ENCODE measurements at regions not wholly inside any gene's neighbourhood (a gene's known extent, or its start where the extent isn't known, plus 50 kb on each side); places are given as distances from the start of the nearest gene placed in this dataset.
"Not testable (repeated sequence)": the region's sequence is repeated elsewhere in the genome, so short reads cannot be mapped to it uniquely, and the experiment has no call there.

GRCh38 chr16:86219655-86220445 lies 290.5 kb upstream of the FOXF1 start:
- DNase-seq = no peak

- no peak for DNase-seq
Observed at GRCh38 chr16:86220561-86220960, 289.8 kb upstream of the FOXF1 start.

- no peak for DNase-seq
Observed at GRCh38 chr16:86221085-86221484, 289.2 kb upstream of the FOXF1 start.

GRCh38 chr16:86222547-86222946 lies 287.8 kb upstream of the FOXF1 start:
- DNase-seq = no peak

GRCh38 chr16:86222965-86223551 lies 287.3 kb upstream of the FOXF1 start:
- DNase-seq = no peak

GRCh38 chr16:86224126-86224525 lies 286.2 kb upstream of the FOXF1 start:
- DNase-seq = no peak

- no peak for DNase-seq
Observed at GRCh38 chr16:86224629-86225028, 285.7 kb upstream of the FOXF1 start.

GRCh38 chr16:86225905-86226371 lies 284.4 kb upstream of the FOXF1 start:
- DNase-seq = no peak

GRCh38 chr16:86227041-86227440 lies 283.3 kb upstream of the FOXF1 start:
- no peak for DNase-seq

- no peak for DNase-seq
Observed at GRCh38 chr16:86227801-86228200, 282.5 kb upstream of the FOXF1 start.

- DNase-seq = no peak
Observed at GRCh38 chr16:86228713-86229112, 281.6 kb upstream of the FOXF1 start.

GRCh38 chr16:86229283-86229682 lies 281.0 kb upstream of the FOXF1 start:
- no peak for DNase-seq

GRCh38 chr16:86229866-86230656 lies 280.3 kb upstream of the FOXF1 start:
- no peak for DNase-seq

GRCh38 chr16:86231321-86231995 lies 278.9 kb upstream of the FOXF1 start:
- DNase-seq = no peak

- DNase-seq = no peak
Observed at GRCh38 chr16:86231996-86232350, 278.4 kb upstream of the FOXF1 start.

GRCh38 chr16:86232496-86232895 lies 277.8 kb upstream of the FOXF1 start:
- no peak for DNase-seq

GRCh38 chr16:86233506-86233905 lies 276.8 kb upstream of the FOXF1 start:
- not testable (repeated sequence) for DNase-seq

GRCh38 chr16:86239381-86239780 lies 270.9 kb upstream of the FOXF1 start:
- no peak for DNase-seq

- DNase-seq = no peak
Observed at GRCh38 chr16:86240716-86241363, 269.5 kb upstream of the FOXF1 start.

- no peak for DNase-seq
Observed at GRCh38 chr16:86241681-86242080, 268.6 kb upstream of the FOXF1 start.

GRCh38 chr16:86242244-86243122 lies 267.8 kb upstream of the FOXF1 start:
- DNase-seq = no peak

GRCh38 chr16:86243123-86243473 lies 267.2 kb upstream of the FOXF1 start:
- no peak for DNase-seq

All from activated naive CD4-positive, alpha-beta T cell treated with anti-CD3 and anti-CD28 coated beads, Interleukin-2, amount 50 U/mL, for 16 hours (primary cell).